ENCODE measurements at regions not wholly inside any gene's neighbourhood (a gene's known extent, or its start where the extent isn't known, plus 50 kb on each side); places are given as distances from the start of the nearest gene placed in this dataset.
"Not testable (repeated sequence)": the region's sequence is repeated elsewhere in the genome, so short reads cannot be mapped to it uniquely, and the experiment has no call there.

DNA sequence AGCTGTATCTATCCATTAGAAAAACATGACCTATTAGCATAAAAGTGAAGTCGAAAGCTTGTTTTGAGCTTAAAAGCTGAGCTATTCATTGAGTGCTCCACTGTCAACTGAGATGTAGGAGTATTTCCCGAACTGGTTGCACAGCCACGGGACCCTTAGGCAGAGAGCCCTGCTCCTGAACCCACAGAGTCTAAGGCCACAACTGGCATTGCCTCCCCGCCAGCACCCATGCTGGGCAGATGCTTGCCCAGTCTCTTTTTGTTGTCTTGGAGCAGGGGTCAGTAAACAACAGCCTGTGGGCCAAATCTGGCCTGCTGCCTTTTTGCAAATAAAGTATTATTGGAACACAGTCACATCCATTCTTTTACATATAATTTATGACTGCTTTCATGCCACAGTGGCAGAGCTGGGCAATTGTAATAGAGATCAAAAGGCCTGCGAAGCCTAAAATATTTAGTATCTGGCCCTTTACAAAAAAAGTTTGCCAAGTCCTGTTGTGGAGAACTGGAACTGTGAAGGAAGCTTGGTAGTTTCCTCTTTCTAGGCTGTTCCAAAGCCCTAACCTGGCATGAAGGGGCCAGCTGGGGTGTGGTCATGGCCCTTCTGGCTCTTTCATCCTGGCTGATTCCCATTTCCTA, 58.4 kb upstream of the WAPL start:
- no peak for DNase-seq (ENCODE audit: low spot score)

GRCh38 chr10:86580521-86580891, 58.9 kb upstream of the WAPL start:
- no peak for DNase-seq (ENCODE audit: low spot score)

DNA sequence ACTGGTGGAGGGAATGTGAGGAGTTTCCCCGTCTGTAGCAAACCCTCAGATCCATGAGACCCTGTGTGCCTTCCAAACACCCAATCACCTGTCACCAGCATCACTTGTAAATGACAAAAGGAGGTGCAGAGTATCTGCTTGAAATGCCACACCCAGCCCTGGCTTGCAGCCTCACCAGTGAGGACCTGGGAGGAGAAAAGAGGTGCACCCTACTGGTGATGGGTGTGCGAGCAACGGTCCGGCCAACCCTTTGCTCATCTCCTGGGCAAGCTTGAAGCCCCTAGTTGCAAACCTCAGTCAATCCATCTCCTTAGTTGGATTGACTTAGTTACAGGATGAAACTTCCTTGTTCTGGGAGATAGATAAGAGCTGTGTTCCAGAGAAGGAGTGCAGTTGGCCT, 62.4 kb upstream of the WAPL start:
- no peak for DNase-seq (ENCODE audit: low spot score)

GRCh38 chr10:86585037-86585929, 63.7 kb upstream of the WAPL start:
- peak; percentile 75 for DNase-seq (ENCODE audit: low spot score)

DNA sequence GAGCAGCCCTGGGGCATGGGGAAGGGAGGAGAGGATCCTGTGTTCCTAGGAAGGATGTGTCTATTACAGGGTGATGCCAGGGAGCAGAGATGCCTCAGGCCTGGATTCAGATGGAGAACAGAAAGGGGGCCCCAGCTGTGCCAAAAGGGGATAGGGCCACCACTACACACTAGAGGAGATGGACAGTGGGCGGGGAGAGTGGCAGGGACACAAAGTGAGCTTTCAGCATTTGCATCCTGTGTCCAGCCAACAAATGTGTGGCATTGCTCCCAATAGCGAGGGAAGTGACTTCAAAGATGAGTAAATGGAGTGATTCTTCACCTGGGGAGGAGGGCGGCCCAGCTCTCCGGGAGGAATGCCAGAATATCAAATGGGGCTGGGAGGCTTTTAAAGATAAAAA, 64.9 kb upstream of the WAPL start:
- no peak for DNase-seq (ENCODE audit: low spot score)

GRCh38 chr10:86588781-86589180, 65.6 kb upstream of the OPN4 start:
- not testable (repeated sequence) for DNase-seq (ENCODE audit: low spot score)

DNA sequence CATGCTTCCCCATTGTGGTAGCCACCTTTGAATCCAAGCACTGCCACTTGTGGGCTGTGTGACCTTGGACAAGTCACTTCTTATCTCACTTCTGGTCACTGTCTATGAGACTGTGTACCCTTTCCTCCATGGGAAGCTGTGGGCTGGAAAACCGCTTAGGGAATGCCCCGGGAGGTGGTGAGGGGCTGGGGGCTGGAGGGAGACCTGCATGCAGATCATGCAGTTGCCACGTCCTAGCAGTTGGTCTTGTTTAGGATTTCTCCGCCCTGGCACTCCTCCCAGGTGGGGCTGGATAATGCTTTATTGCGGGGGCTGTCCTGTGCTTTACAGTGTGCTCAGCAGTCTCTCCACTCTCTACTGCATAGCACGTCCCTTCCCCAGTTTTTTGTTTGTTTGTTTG, 62.9 kb upstream of the OPN4 start:
- DNase-seq (ENCODE audit: low spot score) = no peak

- DNase-seq (ENCODE audit: low spot score) = no peak
Measured at GRCh38 chr10:86592413-86592812, 61.9 kb upstream of the OPN4 start.

DNA sequence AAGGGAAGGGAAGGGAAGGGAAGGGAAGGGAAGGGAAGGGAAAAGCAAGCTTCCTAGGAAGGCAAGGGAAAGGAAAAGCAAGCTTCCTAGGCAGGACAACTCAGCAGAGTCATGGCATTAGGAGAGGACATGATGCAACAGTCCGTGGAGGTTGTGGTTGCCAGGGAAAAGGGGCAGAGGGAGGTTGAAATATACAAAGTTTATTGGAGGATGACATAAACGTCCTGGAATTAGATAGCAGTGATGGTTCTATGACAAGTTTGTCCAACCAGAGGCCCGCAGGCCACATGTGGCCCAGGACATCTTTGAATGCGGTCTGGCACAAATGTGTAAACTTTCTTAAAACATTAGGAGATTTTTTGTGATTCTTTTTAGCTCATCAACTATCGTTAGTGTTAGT, 59.8 kb upstream of the OPN4 start:
- DNase-seq (ENCODE audit: low spot score) = no peak

DNA sequence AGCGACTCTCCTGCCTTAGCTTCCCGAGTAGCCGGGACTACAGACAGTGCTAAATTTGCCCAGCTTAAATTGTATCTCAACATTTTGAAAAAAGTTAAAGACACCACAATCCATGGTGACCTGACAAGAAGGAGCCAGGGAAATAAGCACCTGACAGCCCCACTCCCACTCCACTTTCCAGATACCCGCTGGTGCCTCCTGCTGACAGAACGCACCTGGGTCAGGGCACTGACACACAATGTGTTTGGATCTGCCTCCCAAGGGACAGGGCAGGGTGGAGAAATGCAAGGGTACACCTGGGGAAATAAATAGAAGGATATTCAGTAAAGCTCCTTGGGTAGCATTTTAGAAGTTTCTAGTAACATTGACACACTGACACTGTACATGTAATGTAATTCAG, 58.9 kb upstream of the OPN4 start:
- DNase-seq (ENCODE audit: low spot score) = no peak

- DNase-seq (ENCODE audit: low spot score) = no peak
Measured at GRCh38 chr10:86596266-86596665, 58.1 kb upstream of the OPN4 start.

DNA sequence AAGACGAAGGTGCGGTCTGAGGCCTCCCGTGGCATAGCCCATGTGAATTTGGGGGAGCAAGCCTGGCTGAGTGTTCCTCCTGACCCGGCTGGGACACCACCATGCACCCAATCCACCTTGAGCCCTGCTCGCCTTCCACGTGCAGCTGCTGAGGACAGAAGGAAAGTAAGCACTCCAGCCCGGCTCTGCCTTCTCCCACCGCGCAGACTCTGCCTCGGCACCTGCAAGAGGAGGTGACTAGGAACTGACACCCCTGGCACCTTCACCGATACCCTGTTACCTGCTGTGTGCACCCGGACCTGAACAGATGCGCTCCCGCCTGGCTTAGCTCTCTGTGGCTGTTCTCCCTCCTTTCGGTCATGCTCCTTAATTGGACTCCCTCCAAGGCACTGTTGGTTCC, 57.0 kb upstream of the OPN4 start:
- no peak for DNase-seq (ENCODE audit: low spot score)

GRCh38 chr10:86598151-86598550, 56.2 kb upstream of the OPN4 start:
- DNase-seq (ENCODE audit: low spot score) = no peak

GRCh38 chr10:86599041-86599440, 55.3 kb upstream of the OPN4 start:
- DNase-seq (ENCODE audit: low spot score) = no peak

DNA sequence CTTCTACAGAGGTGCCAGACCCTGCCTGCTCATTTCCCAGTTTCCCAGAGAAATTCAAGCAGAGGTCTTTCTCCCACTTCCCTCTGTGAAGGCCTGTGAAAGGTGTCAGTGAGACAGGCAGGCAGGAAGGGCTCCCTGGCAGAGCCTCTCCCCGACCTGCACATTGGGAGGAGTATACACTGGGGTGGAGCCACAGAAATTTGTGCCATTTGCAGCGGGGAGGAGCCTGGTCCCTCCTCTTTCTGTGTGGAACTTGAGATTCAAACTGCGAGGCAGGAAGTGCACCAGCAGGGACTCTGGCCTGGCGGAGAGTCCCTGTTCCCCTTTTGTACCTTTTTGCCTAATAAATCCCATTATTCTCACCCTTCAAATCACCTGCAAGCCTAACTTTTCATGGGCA, 54.6 kb upstream of the OPN4 start:
- no peak for DNase-seq (ENCODE audit: low spot score)

GRCh38 chr10:86600296-86600695, 54.1 kb upstream of the OPN4 start:
- no peak for DNase-seq (ENCODE audit: low spot score)

DNA sequence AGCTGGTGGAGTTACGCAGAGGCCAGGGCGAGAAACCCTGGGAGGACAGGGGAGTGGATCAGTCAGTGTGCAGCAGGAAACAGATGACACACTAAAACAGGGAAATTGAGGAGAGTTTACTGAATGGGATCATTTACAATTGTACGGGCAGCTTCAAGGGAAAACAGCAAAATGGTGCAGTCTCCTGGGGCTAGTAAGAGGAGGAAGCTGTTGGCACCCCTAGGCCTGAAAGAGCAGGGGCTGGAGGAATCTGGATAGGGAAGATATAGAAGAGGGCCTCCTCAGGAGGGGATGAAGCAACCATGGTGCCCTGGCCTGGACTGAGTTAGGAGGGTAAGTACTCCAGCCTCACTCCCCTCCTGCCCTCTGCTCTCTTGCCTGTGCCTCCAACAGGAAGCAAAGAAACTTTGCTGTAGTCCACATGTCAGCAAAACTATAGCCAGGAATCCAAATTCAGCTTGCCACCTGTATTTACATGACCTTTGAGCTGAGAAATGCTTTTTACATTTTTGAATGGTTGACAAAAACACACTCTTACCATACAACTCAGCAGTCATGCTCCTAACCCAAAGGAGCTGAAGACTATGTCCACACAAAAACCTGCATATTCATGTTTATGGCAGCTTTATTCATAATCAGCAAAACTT, 52.3 kb upstream of the OPN4 start:
- DNase-seq (ENCODE audit: low spot score) = no peak

DNA sequence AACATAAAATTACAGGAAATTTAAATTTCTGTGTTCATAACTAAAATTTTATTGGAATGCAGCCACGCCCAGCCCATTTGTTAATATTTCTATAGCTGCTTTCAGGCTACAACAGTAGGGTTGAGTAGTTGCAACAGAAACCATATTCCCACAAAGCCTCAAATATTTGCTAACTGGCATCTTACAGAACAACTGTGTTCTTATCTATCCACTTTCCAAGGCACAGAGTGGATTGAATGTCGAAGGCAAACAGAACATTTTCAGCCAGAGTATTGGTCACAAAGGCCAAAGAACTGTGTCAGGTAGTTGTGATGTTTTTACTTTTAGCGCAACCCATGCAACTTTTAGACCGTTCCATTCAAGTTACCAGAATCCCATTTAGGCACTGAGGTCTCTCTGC, 51.1 kb upstream of the OPN4 start:
- DNase-seq (ENCODE audit: low spot score) = no peak
